ENCODE measurements at regions not wholly inside any gene's neighbourhood (a gene's known extent, or its start where the extent isn't known, plus 50 kb on each side); places are given as distances from the start of the nearest gene placed in this dataset.

GRCh38 chr14:62118871-62119270 lies 356.7 kb downstream of the SNAPC1 start:
- WGBS (ENCODE audit: low lambda C conversion rate), result 7% methylated on average over 6 of the region's 6 CpGs
- POLR2A ChIA-PET, result no interaction called here
- BruUV-seq (replicated peaks), result no TSS peak
- Histone ChIP-seq H2AFZ (ENCODE audit: low read length) (no peak overlapping the region), H3K36me3 (replicated peaks in 1 of 2; ENCODE audit: control insufficient read depth in 1 of 2, insufficient read depth in 2 of 2, low read length in 2 of 2) (no peaks in the 10 kb centered on the region), H3K4me1 (ENCODE audit: insufficient read depth, low read length) (no peaks in the 10 kb centered on the region), H4K20me1 (ENCODE audit: insufficient read depth, low read length) (no peaks in the 10 kb centered on the region), H3K4me2 (ENCODE audit: low read depth, low read length) (no peak overlapping the region), H3K4me3 (replicated peaks in 1 of 3; ENCODE audit: insufficient read depth in 1 of 3, low read depth in 2 of 3, low read length in 3 of 3) (no peak overlapping the region), H3K27ac (ENCODE audit: extremely low read length, insufficient read depth, low read length) (no peak overlapping the region), H3K9ac (ENCODE audit: insufficient read depth, low read depth, low read length) (no peak overlapping the region), H3K9me3 (ENCODE audit: low read length) (no peaks in the 10 kb centered on the region), H3K79me2 (ENCODE audit: insufficient read depth, low read length) (no peaks in the 10 kb centered on the region), H3K27me3 (ENCODE audit: control insufficient read depth in 1 of 2, insufficient read depth in 2 of 2, low read length in 2 of 2) (peaks cover 5 to 39% of the 10 kb centered on the region in 2 experiments; a peak in 4 of 5 replicates)
- intact Hi-C loops (cut with micrococcal nuclease; ENCODE audit: unreplicated experiment), result no loop called here
- TF ChIP-seq JUND (CRISPR knock-in tag; IDR thresholded peaks at IDR 0.05) (no peak), RARG (CRISPR knock-in tag; IDR thresholded peaks at IDR 0.05; ENCODE audit: low read depth) (no peak), MAFK (conservative IDR thresholded peaks at IDR 0.05 in 1 of 2, IDR thresholded peaks at IDR 0.05 in 1 of 2; ENCODE audit: low read length in 2 of 2) (no peak), TBX3 (IDR thresholded peaks at IDR 0.05; ENCODE audit: borderline replicate concordance) (no peak), NPAS2 (CRISPR knock-in tag; IDR thresholded peaks at IDR 0.05; ENCODE audit: borderline replicate concordance) (no peak), ZFP36 (IDR thresholded peaks at IDR 0.05; ENCODE audit: borderline replicate concordance, low read depth, low read length, partially characterized antibody) (no peak)
- TF ChIP-seq, protein P1, sequence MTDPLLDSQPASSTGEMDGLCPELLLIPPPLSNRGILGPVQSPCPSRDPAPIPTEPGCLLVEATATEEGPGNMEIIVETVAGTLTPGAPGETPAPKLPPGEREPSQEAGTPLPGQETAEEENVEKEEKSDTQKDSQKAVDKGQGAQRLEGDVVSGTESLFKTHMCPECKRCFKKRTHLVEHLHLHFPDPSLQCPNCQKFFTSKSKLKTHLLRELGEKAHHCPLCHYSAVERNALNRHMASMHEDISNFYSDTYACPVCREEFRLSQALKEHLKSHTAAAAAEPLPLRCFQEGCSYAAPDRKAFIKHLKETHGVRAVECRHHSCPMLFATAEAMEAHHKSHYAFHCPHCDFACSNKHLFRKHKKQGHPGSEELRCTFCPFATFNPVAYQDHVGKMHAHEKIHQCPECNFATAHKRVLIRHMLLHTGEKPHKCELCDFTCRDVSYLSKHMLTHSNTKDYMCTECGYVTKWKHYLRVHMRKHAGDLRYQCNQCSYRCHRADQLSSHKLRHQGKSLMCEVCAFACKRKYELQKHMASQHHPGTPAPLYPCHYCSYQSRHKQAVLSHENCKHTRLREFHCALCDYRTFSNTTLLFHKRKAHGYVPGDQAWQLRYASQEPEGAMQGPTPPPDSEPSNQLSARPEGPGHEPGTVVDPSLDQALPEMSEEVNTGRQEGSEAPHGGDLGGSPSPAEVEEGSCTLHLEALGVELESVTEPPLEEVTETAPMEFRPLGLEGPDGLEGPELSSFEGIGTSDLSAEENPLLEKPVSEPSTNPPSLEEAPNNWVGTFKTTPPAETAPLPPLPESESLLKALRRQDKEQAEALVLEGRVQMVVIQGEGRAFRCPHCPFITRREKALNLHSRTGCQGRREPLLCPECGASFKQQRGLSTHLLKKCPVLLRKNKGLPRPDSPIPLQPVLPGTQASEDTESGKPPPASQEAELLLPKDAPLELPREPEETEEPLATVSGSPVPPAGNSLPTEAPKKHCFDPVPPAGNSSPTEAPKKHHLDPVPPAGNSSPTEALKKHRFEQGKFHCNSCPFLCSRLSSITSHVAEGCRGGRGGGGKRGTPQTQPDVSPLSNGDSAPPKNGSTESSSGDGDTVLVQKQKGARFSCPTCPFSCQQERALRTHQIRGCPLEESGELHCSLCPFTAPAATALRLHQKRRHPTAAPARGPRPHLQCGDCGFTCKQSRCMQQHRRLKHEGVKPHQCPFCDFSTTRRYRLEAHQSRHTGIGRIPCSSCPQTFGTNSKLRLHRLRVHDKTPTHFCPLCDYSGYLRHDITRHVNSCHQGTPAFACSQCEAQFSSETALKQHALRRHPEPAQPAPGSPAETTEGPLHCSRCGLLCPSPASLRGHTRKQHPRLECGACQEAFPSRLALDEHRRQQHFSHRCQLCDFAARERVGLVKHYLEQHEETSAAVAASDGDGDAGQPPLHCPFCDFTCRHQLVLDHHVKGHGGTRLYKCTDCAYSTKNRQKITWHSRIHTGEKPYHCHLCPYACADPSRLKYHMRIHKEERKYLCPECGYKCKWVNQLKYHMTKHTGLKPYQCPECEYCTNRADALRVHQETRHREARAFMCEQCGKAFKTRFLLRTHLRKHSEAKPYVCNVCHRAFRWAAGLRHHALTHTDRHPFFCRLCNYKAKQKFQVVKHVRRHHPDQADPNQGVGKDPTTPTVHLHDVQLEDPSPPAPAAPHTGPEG (CRISPR knock-in tag; IDR thresholded peaks at IDR 0.05), result no peak
- TF ChIP-seq, protein P2, sequence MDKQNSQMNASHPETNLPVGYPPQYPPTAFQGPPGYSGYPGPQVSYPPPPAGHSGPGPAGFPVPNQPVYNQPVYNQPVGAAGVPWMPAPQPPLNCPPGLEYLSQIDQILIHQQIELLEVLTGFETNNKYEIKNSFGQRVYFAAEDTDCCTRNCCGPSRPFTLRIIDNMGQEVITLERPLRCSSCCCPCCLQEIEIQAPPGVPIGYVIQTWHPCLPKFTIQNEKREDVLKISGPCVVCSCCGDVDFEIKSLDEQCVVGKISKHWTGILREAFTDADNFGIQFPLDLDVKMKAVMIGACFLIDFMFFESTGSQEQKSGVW (CRISPR knock-in tag; IDR thresholded peaks at IDR 0.05; ENCODE audit: borderline replicate concordance), result no peak
- TF ChIP-seq, protein P3, sequence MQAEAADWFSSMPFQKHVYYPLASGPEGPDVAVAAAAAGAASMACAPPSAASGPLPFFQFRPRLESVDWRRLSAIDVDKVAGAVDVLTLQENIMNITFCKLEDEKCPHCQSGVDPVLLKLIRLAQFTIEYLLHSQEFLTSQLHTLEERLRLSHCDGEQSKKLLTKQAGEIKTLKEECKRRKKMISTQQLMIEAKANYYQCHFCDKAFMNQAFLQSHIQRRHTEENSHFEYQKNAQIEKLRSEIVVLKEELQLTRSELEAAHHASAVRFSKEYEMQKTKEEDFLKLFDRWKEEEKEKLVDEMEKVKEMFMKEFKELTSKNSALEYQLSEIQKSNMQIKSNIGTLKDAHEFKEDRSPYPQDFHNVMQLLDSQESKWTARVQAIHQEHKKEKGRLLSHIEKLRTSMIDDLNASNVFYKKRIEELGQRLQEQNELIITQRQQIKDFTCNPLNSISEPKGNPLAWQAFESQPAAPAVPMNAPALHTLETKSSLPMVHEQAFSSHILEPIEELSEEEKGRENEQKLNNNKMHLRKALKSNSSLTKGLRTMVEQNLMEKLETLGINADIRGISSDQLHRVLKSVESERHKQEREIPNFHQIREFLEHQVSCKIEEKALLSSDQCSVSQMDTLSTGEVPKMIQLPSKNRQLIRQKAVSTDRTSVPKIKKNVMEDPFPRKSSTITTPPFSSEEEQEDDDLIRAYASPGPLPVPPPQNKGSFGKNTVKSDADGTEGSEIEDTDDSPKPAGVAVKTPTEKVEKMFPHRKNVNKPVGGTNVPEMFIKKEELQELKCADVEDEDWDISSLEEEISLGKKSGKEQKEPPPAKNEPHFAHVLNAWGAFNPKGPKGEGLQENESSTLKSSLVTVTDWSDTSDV (CRISPR knock-in tag; IDR thresholded peaks at IDR 0.05), result no peak
- TF ChIP-seq, protein P4, sequence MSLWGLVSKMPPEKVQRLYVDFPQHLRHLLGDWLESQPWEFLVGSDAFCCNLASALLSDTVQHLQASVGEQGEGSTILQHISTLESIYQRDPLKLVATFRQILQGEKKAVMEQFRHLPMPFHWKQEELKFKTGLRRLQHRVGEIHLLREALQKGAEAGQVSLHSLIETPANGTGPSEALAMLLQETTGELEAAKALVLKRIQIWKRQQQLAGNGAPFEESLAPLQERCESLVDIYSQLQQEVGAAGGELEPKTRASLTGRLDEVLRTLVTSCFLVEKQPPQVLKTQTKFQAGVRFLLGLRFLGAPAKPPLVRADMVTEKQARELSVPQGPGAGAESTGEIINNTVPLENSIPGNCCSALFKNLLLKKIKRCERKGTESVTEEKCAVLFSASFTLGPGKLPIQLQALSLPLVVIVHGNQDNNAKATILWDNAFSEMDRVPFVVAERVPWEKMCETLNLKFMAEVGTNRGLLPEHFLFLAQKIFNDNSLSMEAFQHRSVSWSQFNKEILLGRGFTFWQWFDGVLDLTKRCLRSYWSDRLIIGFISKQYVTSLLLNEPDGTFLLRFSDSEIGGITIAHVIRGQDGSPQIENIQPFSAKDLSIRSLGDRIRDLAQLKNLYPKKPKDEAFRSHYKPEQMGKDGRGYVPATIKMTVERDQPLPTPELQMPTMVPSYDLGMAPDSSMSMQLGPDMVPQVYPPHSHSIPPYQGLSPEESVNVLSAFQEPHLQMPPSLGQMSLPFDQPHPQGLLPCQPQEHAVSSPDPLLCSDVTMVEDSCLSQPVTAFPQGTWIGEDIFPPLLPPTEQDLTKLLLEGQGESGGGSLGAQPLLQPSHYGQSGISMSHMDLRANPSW (CRISPR knock-in tag; IDR thresholded peaks at IDR 0.05; ENCODE audit: borderline replicate concordance), result no peak
- ATAC-seq, result no peak
- no peak for DNase-seq (ENCODE audit: low spot score)
- CTCF ChIA-PET (ENCODE audit: low intra/inter-chr PET ratio, low total read pairs), result no interaction called here
- in situ Hi-C loops (cut with HindIII; ENCODE audit: extremely low pct_ligation_motif_present, low pct_unique_long_range_greater_than_20kb), result no loop called here
- no peak for FAIRE-seq

All from HepG2 (cell line).